GM21576 (cell line): ENCODE measurements at regions not wholly inside any gene's neighbourhood (a gene's known extent, or its start where the extent isn't known, plus 50 kb on each side); places are given as distances from the start of the nearest gene placed in this dataset.

ENCODE experiments used
- ATAC-seq: cut with Tn5 transposase; IDR thresholded peaks from one replicate; pipeline ENCODE4 v1.9.1; 2021; ENCODE audit warnings: mild to moderate bottlenecking, moderate library complexity; ENCODE audit not compliant: unreplicated experiment

DNA sequence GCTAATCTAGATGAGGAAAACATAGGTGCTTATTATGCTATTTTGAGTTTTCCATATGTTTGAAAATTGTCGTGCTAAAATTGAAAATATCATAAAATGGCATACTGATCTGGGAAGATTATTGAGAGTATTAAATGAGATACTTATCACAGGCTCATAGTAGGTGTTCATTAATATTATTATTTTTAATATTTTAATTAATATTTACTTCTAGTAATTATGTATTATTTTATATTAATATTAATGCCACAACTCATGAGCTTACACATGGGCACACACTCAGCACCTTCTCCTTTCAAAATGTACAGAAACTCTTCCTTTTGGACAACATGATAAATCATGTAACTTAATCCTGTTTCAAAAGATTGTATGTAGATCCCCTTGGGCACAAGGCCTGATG is 223.6 kb downstream of the RAB28 start:
- ATAC-seq = no peak

DNA sequence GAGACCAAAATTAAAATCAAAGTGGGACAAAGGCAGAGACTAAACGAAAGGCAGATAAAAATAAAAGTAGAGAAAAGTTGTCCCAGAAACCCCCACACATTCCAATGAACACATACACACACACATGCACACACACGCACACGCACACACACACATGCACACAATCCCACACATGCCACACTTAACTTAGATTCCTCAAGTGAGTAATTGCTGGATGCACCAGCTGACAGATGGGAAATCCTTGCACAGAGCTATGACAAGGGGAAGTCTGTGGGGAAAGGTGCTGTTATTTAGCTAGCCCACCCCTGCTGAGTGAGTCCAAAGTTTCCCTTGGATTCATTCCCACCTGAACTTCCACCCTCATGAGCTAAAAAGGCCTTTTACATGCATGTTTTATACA is 233.9 kb downstream of the RAB28 start:
- ATAC-seq = no peak

DNA sequence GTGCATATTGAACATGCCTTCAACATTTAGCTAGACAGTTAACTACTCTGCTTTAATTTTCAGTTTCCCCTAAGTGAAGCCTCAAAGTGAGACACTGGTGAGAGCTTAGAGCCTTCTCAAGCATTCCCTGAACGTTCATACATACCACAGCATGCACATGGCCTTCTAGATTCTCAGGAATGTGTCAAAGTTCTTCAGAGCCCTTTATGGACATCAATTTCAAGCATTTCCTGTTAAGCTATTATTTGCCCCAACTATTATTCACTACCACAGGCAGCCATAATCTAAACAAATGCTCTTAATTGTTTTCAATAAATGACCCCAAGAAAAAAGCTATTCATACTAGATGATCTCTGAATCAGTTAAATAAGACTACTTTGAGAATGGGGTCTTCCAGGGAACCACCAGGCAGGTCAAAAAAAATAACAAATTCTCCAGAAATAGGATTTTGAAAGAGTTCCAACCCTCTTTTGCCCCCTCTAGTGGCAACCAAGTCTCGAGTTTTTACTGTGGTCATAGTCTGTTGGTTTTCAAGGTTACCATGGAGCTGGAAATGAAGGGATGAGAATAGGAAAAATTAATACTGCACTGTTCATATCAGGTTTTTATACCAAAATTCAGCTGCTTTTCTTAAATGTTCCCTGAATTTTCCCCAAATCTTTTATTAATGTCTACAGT is 235.4 kb downstream of the RAB28 start:
- no peak for ATAC-seq

GRCh38 chr4:13246107-13246506 is 238.0 kb downstream of the RAB28 start:
- no peak for ATAC-seq

- no peak for ATAC-seq
Observed at GRCh38 chr4:13244444-13244843, 239.7 kb downstream of the RAB28 start.

GRCh38 chr4:13243152-13243551 is 241.0 kb downstream of the RAB28 start:
- no peak for ATAC-seq

DNA sequence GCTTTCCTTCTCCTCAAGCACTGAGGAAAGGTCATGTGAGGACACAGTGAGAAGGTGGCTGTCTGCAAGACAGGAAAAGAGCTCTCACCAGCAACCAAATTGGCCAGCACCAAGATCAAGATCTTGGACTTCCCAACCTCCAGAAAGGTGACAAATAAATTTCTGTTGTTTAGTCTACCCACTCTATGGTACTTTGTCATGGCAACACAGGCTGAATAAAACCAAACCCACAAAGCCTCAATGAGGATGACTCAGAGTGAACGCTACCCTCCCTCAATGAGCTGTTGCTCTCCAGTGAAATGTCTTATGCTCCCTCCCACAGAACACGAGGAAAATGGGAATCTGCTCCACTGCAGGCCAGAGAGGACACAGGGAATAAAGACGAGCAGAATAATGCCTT is 244.1 kb downstream of the RAB28 start:
- no peak for ATAC-seq

GRCh38 chr4:13238936-13239335 is 245.2 kb downstream of the RAB28 start:
- ATAC-seq = no peak

- ATAC-seq = no peak
Observed at GRCh38 chr4:13236485-13236884, 247.7 kb downstream of the RAB28 start.

- no peak for ATAC-seq
Observed at GRCh38 chr4:13233755-13234154, 250.4 kb downstream of the RAB28 start.

DNA sequence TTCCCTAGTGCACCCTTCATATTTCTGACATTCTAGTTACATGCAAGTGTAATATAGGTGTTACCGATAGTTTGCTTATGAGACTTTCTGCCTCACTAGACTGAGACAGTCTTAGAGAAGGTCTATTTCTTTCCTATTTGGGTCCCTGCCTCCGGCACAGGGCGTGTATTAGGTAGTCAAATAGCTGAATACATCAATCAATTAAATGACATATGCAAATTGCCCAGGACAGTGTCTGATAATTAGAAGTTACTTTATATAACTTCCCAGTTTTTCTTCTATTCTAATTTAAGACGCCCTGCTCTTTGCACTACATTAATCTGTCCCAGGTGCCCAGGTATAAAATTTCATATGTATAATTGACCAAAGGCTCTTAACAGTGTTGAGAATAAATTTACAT is 264.2 kb downstream of the RAB28 start:
- no peak for ATAC-seq

GRCh38 chr4:13218326-13218958 is 265.7 kb downstream of the RAB28 start:
- no peak for ATAC-seq

- ATAC-seq = no peak
Observed at GRCh38 chr4:13215560-13215959, 268.6 kb downstream of the RAB28 start.

- no peak for ATAC-seq
Observed at GRCh38 chr4:13212936-13213335, 271.2 kb downstream of the RAB28 start.

GRCh38 chr4:13209600-13209999 is 274.5 kb downstream of the RAB28 start:
- no peak for ATAC-seq

DNA sequence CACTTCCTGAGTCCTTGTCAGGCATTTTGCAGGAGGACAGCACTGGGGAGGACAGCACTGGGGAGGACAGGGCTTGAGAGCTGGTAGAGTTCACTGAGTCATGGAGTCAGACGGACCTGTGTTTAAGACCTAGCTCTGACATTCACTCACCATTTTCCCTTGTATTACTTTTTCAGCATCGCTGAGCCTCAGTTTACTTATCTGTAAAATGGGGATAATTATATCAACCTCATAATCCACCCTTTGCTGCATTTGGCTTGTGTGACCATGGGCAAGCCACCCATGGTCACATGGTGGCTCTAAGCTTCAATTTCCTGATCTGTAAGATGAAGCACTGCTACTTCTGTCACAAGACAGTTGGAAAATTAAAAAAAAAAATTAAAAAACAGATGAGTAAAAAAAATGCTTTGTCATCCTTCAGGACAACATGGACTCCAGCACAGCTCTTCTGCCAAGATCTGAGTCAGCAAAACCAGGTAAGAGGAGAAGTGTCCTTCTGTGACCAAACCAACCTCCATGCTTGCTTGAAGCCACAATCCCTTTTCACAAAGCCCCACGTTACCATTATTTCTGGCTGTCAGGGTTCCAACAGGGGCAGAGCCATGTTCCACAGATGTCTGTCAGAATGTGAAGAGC is 275.5 kb downstream of the RAB28 start:
- no peak for ATAC-seq

GRCh38 chr4:13207226-13207625 is 276.9 kb downstream of the RAB28 start:
- ATAC-seq = no peak

GRCh38 chr4:13203101-13203500 is 281.0 kb downstream of the RAB28 start:
- no peak for ATAC-seq

DNA sequence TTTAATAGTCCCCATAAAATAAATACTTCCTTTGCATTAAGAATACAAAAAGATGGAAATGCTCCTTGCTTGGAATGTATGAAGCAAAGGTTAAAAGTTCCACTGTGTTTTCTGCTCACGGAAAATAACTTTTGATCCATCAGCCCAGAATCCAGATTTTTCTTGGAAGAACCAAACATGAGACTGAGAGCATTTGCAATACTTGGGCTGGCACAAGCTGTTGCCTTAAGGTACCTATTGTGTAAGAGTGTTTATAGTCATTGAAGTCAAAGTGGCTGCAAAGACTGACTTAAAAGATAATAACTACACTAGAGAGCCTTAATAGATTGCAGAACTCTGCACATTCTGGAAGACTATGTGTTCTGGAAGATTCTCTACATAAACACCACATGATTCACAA is 281.4 kb downstream of the RAB28 start:
- ATAC-seq = no peak

- no peak for ATAC-seq
Observed at GRCh38 chr4:13201241-13201640, 282.9 kb downstream of the RAB28 start.

DNA sequence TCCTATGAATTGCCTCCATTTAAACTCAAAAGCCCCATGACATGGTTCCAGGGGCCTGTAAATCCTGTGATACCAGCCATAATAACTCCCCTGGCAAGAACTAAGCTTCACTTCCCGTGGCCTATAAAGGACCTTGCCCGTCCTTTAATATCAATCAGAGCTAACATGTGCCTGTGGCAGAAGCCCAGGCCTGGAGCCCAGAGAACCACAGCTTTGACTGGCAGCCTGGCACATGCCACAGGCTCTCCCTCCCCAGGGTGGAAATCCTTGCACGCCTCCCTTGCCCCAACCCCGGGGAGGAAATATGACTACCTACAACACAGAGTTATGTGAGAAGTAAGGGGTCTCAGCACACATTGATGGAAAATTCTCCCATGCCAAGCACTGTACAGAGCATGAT is 287.4 kb downstream of the RAB28 start:
- no peak for ATAC-seq

- ATAC-seq = no peak
Observed at GRCh38 chr4:13193662-13194061, 290.5 kb downstream of the RAB28 start.
